HPDE6-E6E7 (cell line): ENCODE measurements at regions not wholly inside any gene's neighbourhood (a gene's known extent, or its start where the extent isn't known, plus 50 kb on each side); places are given as distances from the start of the nearest gene placed in this dataset.

ENCODE experiments used
- DNase-seq: peaks from one replicate; pipeline ENCODE4 v3.0.0; 2011; ENCODE audit warnings: missing footprints; ENCODE audit errors: extremely low spot score

DNA sequence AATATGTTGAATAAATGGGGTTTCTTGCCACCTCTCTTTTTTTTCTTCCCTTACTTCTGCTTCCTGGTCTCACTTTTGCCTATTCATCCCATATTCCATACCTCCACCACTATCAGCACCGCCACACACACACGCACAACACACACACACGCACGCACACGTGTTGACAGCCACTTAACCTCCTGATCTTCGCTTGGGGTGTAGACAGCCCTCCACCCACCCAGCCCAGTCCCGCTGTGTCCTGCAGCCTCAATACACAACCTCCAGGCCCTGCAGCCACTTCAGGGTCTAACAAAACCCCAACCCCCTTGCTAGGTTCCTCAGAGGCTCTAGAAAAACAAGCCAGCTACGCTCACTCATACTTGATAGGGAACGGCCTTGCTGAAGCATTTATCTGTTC is 72.3 kb downstream of the LINC00237 start:
- DNase-seq = no peak

DNA sequence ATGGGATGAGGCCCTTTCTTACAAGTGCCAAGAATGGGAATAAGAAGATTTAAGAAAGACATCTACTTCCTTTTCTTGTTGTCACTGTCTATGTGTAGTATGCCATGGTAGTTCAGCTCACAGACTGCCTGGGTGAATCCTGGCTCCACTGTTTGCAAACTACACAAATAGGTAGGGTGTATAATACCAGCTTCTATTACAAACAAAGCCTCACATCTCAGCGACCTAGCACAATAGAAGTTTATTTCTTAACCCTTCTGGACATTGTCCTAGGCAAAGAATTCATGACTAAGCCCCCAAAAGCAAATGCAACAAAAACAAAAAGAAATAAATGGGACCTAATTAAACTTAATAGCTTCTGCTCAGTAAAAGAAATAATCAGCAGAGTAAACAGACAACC is 74.5 kb downstream of the LINC00237 start:
- no peak for DNase-seq

DNA sequence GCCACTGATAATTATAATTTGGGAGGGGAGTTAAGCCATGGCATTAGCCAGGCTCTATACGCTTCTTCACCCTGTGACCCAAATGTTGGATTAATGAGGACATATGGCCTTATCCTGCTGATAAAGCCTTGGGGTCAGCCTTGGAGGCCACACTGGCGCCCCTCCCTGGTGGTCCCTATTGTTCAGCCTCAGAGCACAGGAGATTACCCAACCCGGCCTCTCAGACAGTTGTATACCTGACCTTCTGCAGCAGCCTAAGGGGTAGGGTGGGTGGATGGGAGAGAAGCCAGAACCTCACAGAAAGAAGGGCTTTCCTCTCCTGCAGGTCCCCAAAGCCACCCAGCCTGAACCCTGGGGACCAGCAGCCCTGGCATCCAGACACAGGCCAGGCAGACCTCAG is 76.8 kb downstream of the LINC00237 start:
- DNase-seq = no peak

DNA sequence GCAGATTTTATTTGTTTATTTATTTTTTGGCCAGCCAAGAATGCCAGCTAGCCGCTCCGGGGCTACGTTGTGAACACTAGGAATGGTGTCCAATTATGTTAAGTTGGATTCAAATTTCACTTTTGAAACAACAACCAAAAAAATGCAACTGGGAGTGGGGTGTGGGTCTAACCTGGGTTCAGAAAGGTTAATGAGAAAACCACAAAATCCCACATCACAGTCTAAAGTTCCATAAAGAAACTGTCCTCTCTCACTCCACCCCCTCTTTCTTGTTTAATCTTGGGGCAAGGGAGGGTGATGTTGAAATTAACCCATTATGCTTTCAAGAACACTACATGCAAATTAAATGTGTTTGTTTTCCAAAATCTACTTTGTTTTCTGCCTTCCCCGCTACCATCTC is 77.2 kb downstream of the LINC00237 start:
- no peak for DNase-seq

DNA sequence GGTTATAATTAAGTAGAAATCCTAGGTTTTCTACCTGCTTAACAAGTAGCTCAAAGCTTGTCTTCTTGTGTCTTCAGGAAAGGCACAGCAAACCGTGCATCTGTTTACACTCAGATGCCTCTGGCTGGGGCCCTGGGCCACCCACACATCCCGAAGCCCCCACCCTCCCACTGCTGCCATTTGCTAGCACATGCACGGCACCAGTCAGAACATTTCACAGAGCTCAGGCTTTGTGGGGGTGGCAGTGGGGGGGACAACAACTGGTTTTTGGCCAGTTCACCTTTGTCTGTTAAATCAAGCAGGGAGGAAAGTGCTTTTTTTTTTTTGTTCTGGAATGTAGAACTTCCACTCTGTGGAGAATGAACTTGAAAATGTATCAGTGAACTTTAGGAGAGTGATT is 77.7 kb downstream of the LINC00237 start:
- DNase-seq = no peak

- no peak for DNase-seq
Measured at GRCh38 chr20:21027569-21027968, 78.6 kb downstream of the LINC00237 start.

DNA sequence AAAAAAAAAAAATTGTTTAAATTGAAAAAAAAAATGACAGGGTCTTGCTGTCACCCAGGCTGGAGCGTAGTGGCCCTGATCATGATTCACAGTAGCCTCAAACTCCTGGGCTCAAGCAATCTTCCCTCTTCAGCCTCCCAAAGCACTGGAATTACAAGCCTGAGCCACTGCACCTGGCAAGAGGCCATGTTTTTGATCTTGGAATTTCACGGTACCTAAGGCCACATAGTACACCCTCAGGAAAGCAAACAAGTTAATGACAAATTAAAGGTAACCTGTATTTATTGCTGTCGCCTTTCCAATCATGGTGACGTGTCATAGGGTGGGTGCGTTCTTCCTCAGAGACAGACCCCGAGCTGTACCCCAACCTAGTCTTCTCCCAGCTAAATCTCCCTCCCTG is 79.2 kb downstream of the LINC00237 start:
- no peak for DNase-seq

DNA sequence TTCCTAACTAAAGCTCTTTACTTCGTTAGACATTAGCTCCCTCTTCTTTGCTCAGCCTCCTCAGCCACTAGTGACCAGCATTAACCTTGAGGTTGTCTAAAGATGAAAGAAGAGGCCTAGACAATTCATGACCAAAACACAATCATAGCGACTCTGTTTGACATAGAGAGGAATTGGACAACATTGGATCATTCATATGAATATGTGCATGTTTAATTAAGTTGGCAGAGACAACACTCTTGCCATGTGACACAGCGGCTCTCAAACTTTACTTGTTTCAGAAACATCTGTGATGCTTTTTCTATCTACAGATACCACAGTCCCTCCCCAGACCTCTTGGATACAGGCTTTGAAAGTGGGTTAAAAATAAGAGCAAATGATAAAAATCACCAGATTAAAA is 81.7 kb downstream of the LINC00237 start:
- no peak for DNase-seq

GRCh38 chr20:21022925-21023324 is 83.2 kb downstream of the LINC00237 start:
- no peak for DNase-seq

GRCh38 chr20:21021472-21021790 is 84.7 kb downstream of the LINC00237 start:
- DNase-seq = no peak

DNA sequence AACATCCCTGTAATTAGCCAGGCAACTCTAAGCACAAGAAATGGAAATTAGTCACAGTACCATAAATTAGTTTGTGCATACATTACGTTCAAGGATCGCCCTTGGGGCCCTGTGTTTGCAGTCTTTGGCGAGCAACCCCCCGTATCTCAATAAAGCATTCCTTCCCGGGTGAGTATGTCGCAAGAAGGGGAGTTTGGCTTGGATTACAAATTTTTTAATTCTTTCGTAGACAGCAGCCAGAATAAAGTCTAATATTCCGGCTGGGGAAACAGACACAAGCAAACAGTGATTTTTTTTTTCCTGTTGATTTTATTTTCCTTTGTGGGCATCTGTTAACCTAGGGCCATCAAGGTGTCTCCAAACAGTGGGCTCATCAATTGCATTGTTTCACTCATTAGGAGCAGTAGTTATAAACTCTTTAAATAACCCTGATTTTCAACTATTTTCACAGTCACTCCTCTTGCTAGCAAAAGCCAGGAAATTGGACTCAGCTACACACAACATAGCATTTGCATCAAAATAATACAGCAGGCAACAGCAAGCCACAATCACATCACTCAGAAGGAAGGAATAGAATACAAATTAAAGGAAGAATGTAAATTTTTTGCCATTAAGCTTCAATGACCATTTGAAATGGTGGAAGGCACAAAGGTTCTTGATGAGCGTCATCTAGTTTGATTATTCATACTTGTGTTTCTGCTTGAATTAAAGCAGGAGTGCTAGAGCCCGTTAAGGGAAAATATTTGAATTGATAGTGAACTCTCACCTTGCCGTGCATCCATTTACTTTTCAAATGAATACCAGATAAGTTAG is 85.3 kb downstream of the LINC00237 start:
- DNase-seq = no peak

GRCh38 chr20:21019814-21020658 is 86.1 kb downstream of the LINC00237 start:
- no peak for DNase-seq

DNA sequence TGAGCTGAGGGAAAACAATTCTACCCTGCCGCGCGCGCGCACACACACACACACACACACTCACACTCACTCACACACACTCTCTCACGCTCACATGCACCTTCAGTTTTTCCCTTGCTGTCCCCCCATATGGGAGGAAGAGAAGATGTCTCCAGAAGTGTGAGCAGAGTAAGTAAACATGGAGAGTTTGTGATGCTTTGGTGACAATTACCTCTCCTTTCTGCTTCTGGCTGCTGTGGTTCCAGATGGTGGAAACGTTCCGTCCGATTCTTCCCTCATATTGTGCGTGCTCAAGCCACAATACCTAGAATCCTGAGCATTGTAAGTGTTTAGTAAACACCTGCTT is 86.7 kb downstream of the LINC00237 start:
- DNase-seq = no peak

DNA sequence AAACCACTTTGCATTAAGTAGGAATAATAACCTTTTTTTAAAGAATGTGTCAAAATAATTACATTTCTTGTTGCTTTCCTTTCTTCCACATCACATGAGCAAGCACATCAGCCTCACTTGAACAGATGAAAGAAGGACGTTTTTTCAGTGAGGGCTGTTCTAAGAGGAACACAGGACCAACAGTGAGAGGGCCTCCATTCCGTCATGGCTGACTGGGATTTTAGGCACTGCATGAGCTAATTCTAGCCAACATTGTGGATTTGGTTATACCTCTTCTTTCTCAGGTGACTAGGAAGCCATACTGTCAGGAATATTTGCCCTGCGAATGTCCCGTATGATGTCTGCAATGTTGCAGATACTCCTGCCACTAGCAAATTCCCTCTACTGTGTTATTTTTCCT is 87.6 kb downstream of the LINC00237 start:
- no peak for DNase-seq

DNA sequence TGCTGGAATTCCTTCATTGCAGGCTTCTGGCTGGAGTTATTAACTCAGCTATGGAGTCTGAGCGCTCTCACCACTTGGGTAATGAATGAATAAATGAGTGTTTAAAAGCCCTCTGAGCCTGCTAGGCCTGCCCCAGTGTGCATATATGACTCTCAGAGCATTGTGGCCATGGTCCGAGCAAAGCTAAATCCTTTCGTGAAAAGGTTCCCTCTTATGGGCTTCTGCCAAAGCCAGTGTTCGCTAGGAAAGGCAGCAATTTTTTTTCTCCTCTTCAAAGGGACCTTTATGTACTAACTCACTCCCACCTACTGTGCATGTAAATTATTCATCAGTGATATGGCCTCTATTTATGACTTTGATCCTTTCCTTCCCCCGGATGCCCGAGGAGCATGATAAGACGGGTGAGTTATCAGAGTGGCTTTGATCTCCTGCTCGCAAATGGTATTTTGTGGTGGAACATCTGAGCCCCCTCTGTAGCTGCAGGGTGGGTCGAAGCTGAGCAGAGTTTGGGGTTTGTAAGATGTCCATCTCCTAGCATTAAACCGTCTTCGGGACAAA is 88.6 kb downstream of the LINC00237 start:
- DNase-seq = no peak

DNA sequence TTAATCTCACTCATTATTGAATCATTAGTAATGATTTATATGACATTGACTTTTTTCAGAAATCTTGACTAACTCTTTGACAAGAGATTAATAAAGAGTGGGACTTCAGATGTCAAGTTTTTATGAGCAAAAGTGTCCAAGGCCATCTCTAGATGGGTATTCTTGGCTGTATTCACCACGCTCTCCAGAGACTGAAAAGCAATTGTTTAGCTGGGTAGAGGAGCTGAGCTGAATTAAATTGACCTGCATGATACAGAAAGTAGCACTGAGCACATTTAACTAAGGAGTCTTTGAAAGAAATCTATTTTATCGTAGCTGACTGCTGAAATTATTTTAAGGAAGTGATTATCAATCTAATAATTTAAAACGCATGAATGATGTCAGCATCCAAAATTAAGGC is 89.4 kb downstream of the LINC00237 start:
- DNase-seq = no peak

DNA sequence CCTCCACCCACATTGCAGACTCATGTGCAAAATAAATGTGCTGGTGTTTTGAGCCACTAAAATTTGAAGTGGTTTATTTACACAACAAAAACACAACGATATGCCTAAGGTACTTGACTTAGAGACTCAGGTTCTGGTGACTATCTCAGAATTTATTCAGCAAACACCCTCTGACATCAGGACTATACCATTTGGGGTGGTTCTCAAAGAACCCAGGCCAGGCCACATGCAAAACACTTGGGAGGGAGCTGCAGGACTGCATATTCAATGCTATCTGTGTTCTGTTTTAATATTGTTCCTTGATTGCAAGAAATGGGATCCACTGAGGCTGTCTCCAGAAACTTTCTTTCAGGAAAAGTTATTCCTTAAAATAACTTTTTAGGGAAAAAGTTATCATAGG is 91.6 kb downstream of the LINC00237 start:
- no peak for DNase-seq

DNA sequence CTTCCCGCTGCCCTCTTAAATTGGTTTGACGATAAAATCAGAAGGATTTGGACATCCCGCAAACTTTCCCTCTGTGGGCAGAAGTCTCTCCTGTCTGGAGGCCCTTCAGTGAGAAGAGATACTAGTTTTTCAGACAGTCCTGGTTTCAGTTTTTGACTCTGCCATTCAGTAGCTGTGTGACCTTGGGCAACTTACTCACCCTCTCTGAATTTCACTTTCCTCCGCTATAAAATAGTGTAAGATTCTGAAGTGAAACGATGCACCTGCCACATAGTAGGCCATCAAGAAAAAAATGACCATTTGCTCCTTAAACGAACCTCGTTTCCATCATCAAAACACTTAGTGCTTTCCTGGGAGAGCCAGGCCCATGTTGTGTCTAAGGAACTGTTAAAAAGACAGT is 97.2 kb downstream of the LINC00237 start:
- DNase-seq = no peak

GRCh38 chr20:21006611-21007010 is 99.5 kb downstream of the LINC00237 start:
- DNase-seq = no peak

- no peak for DNase-seq
Measured at GRCh38 chr20:21004386-21005076, 101.6 kb downstream of the LINC00237 start.

DNA sequence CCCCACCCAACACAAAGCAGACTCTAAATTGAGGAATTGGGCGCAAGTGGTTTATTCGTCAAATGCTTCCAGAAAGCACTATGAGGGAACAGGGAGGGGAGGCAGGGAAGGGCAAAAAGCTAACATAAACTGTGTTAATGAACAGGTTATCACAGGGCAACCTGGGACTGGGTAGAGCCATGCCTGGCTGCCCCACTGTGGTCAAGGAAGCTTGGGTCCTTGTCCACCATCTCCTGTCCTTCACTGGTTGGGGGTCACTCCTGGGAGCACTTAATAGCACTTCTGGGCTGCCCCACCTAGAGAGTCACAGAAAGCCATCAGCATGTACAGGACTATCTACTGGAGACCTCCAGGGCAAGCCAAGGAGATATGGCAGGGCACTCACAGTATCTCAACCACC is 102.3 kb downstream of the LINC00237 start:
- DNase-seq = no peak

DNA sequence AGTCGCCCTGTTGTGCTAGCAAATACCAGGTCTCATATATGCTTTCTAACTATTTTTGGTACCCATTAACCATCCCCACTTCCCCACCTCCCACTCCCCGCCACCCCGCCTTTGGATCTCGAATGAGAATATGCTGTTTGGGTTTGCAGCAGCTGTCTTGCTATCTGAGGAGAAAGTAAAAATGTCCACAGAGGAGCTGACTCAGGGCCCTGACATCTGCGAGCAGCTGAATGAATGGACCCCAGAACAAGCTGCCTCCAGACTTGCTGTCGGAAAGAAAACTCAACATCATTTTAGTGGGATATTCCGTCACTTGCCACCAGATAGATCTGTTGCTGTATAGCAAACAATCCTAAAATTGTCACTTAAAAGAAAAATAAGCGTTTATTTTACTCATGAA is 103.7 kb downstream of the LINC00237 start:
- DNase-seq = no peak

- no peak for DNase-seq
Measured at GRCh38 chr20:20993372-20993771, 112.8 kb downstream of the LINC00237 start.
